PC-3 (cell line): ENCODE measurements at regions not wholly inside any gene's neighbourhood (a gene's known extent, or its start where the extent isn't known, plus 50 kb on each side); places are given as distances from the start of the nearest gene placed in this dataset.

ENCODE experiments used
- CTCF ChIP-seq: fragments of 300-600 bp; sonication (generic); conservative IDR thresholded peaks from 2 replicates; pipeline ENCODE4 v1.5.1; 2017; ENCODE audit warnings: antibody characterized with exemption, low read depth, mild to moderate bottlenecking, low read length
- EZH2 ChIP-seq: fragments of 300-600 bp; sonication (generic); IDR thresholded peaks from one replicate; pipeline ENCODE4 v1.6.1; 2017; ENCODE audit warnings: antibody characterized with exemption, mild to moderate bottlenecking, low read length; ENCODE audit not compliant: unreplicated experiment

GRCh38 chr7:46484906-46485305, 563.8 kb upstream of the IGFBP3 start:
- TF ChIP-seq CTCF (no peak), EZH2 (no peak)
